Psoas muscle (tissue), 7 donors: ENCODE measurements at regions not wholly inside any gene's neighbourhood (a gene's known extent, or its start where the extent isn't known, plus 50 kb on each side); places are given as distances from the start of the nearest gene placed in this dataset.

Source experiments
- ATAC-seq, 4 donors: fragments of 200-7000 bp; cut with Tn5 transposase; one replicate each; pipeline ENCODE4 v1.9.1; 2020; ENCODE audit warnings: moderate library complexity in 3 of 4, mild to moderate bottlenecking in 2 of 4
- DNase-seq, 2 donors: peaks; one replicate each; pipeline ENCODE4 v3.0.0-alpha.2; 2020
- H3K27ac ChIP-seq: fragments of 200-600 bp; one replicate; pipeline ENCODE4 v1.8.0; 2022
- H3K27me3 ChIP-seq, 3 donors: fragments of 200-600 bp in 1 of 3; one replicate each; pipeline versions ENCODE4 v1.6.1 to v1.8.0; 2013 to 2022; ENCODE audit warnings: low read length in 2 of 3, mild to moderate bottlenecking in 2 of 3, moderate library complexity in 1 of 3; ENCODE audit not compliant: insufficient read depth in 3 of 3
- H3K36me3 ChIP-seq, 2 donors: fragments of 200-600 bp in 1 of 2; one replicate each; pipeline versions ENCODE4 v1.6.1 to v1.8.0; 2013 to 2022; ENCODE audit warnings: low read depth in 1 of 2, mild to moderate bottlenecking in 1 of 2, moderate library complexity in 1 of 2; ENCODE audit not compliant: insufficient read depth in 1 of 2
- H3K4me1 ChIP-seq: fragments of 200-600 bp; one replicate; pipeline ENCODE4 v1.8.0; 2022
- H3K4me3 ChIP-seq: fragments of 200-600 bp; one replicate; pipeline ENCODE4 v1.8.0; 2022; ENCODE audit warnings: mild to moderate bottlenecking
- H3K9me3 ChIP-seq: fragments of 200-600 bp; one replicate; pipeline ENCODE4 v1.8.0; 2022
- WGBS, 3 donors: extraction: QIAGEN DNeasy Blood & Tissue Kit; methylation state at CpG; one replicate each; pipeline versions ENCODE4 v1.1.6 to v1.1.7; 2013; 5-methylcytosine and 5-hydroxymethylcytosine counted together
- intact Hi-C, 2 donors: fragments of 100-400 bp; cut with DNase I; formaldehyde crosslinking; loops; one replicate each; pipeline versions ENCODE4 v1.11.0 to v1.14.2; 2022
- TF ChIP-seq, protein P1 (sequence below): fragments of 200-600 bp; IDR thresholded peaks from one replicate; pipeline ENCODE4 v1.8.0; 2022; ENCODE audit warnings: antibody characterized with exemption
- donor health status: healthy with polysubstance abuse.
- donor health status: DM: no; HTN: no; CAD: no; lungs with moderate emphysema.
- donor health status: Bipolar disorder and iron deficiency.
- donor health status: healthy.
- donor health status: DM: yes; HTN: yes; CAD: no.
- donor health status: DM: no; HTN: no; CAD: no.
- donor health status: DM: yes; HTN: yes; CAD: no.

- H3K9me3 ChIP-seq, result no peaks in the 10 kb centered on the region
- DNase-seq, result no peak
- no peak overlapping the region for H3K4me3 ChIP-seq
- intact Hi-C loops, result no loop called here
- TF ChIP-seq, protein P1, sequence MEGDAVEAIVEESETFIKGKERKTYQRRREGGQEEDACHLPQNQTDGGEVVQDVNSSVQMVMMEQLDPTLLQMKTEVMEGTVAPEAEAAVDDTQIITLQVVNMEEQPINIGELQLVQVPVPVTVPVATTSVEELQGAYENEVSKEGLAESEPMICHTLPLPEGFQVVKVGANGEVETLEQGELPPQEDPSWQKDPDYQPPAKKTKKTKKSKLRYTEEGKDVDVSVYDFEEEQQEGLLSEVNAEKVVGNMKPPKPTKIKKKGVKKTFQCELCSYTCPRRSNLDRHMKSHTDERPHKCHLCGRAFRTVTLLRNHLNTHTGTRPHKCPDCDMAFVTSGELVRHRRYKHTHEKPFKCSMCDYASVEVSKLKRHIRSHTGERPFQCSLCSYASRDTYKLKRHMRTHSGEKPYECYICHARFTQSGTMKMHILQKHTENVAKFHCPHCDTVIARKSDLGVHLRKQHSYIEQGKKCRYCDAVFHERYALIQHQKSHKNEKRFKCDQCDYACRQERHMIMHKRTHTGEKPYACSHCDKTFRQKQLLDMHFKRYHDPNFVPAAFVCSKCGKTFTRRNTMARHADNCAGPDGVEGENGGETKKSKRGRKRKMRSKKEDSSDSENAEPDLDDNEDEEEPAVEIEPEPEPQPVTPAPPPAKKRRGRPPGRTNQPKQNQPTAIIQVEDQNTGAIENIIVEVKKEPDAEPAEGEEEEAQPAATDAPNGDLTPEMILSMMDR, result no peak
- H3K36me3 ChIP-seq, result no peaks in the 10 kb centered on the region
- H3K4me1 ChIP-seq, result no peaks in the 10 kb centered on the region
- no peak overlapping the region for H3K27ac ChIP-seq
- H3K27me3 ChIP-seq, result no peaks in the 10 kb centered on the region
- ATAC-seq, result no peak
- WGBS, 3 donors, result 71 to 83% (median 78%) methylated on average over 1 of the region's 1 CpG
These were observed 323.5 kb downstream of the VPS13C start for GRCh38 chr15:61736790-61737189.

- H3K9me3 ChIP-seq, result no peaks in the 10 kb centered on the region
- no peak overlapping the region for H3K4me3 ChIP-seq
- no peaks in the 10 kb centered on the region for H3K36me3 ChIP-seq
- 60 to 70% (median 65%) methylated on average over 3 of the region's 3 CpGs for WGBS, 3 donors
- intact Hi-C loops, result no loop called here
- no peaks in the 10 kb centered on the region for H3K27me3 ChIP-seq
- H3K27ac ChIP-seq, result no peak overlapping the region
- no peaks in the 10 kb centered on the region for H3K4me1 ChIP-seq
- ATAC-seq, result no peak
- TF ChIP-seq, protein P1, result no peak
- DNase-seq, result no peak
These were observed 329.1 kb downstream of the VPS13C start for GRCh38 chr15:61731099-61731498.

DNA sequence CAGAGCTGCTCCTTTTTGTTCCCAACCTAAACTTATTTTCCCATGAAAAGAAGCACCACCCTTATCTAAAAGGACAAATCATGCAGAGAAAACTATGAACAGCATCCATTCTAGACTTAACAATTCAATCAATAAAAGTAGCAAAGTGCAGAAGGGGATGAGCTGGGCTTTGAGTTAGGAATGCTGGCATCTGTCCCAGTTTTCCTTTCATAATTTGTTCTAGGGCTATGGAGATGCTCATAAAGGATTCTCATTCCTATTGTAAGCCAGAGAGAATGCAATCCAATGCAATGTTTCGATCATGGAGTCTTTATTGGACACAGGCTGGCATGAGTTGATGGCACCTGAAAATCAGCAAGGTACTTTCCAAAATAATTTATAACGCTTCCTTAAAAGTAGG lies 330.6 kb downstream of the VPS13C start:
- no peaks in the 10 kb centered on the region for H3K9me3 ChIP-seq
- intact Hi-C loops, result no loop called here
- TF ChIP-seq, protein P1, result no peak
- no peak overlapping the region for H3K4me3 ChIP-seq
- no peaks in the 10 kb centered on the region for H3K27me3 ChIP-seq
- no peak overlapping the region for H3K27ac ChIP-seq
- DNase-seq (no peak), ATAC-seq (no peak)
- no peaks in the 10 kb centered on the region for H3K4me1 ChIP-seq
- 81 to 86% (median 84%) methylated on average over 2 of the region's 2 CpGs for WGBS, 3 donors
- H3K36me3 ChIP-seq, result no peaks in the 10 kb centered on the region

- WGBS, 3 donors, result 91 to 95% (median 91%) methylated on average over 7 of the region's 7 CpGs
- ATAC-seq (no peak), DNase-seq (no peak)
- no peaks in the 10 kb centered on the region for H3K36me3 ChIP-seq
- no peak overlapping the region for H3K4me3 ChIP-seq
- TF ChIP-seq, protein P1, result no peak
- no peaks in the 10 kb centered on the region for H3K4me1 ChIP-seq
- H3K9me3 ChIP-seq, result no peaks in the 10 kb centered on the region
- intact Hi-C loops, result no loop called here
- no peak overlapping the region for H3K27ac ChIP-seq
- H3K27me3 ChIP-seq, result no peaks in the 10 kb centered on the region
These were observed 334.1 kb downstream of the VPS13C start for GRCh38 chr15:61726166-61726565.

DNA sequence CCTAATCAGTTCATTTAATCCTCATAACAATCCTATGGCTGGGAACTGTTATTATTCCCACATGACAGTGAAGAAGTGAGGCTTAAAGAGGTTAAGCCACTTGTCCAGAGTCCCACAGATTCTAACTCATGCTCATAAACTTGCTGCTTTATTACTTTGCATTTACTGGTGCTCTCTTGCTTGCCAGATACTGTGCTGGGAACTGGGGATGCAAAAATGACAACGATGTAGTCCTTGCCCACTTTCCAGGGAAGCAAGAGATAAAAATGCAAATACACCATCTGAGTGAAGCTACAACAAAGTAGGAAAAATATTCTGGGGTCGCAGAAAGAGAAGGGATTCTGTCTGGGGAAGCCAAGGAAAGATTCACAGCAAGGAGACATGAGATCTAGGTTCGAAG lies 335.0 kb downstream of the VPS13C start:
- Histone ChIP-seq H3K36me3 (no peaks in the 10 kb centered on the region), H3K9me3 (no peaks in the 10 kb centered on the region), H3K4me1 (no peaks in the 10 kb centered on the region), H3K27me3 (no peaks in the 10 kb centered on the region), H3K4me3 (no peak overlapping the region), H3K27ac (no peak overlapping the region)
- WGBS, 3 donors, result 55 to 69% (median 67%) methylated on average over 3 of the region's 3 CpGs
- ATAC-seq (no peak), DNase-seq (no peak)
- intact Hi-C loops, result no loop called here
- TF ChIP-seq, protein P1, result no peak
